Stomach (tissue), 4 donors: ENCODE measurements at regions not wholly inside any gene's neighbourhood (a gene's known extent, or its start where the extent isn't known, plus 50 kb on each side); places are given as distances from the start of the nearest gene placed in this dataset.

Experiments used
- CTCF ChIP-seq, 7 experiments: fragments of 450-650 bp in 4 of 7; fragments of 200-600 bp in 3 of 7; sonication (generic) in 3 of 7; IDR thresholded peaks; one replicate each; pipeline ENCODE4 v1.5.1; 2016 to 2019; ENCODE audit warnings: antibody characterized with exemption in 7 of 7, control low read depth in 2 of 7, mild to moderate bottlenecking in 1 of 7
- EP300 ChIP-seq: sonication (generic); formaldehyde crosslinking; IDR thresholded peaks from one replicate; pipeline ENCODE4 v1.6.1; 2017; ENCODE audit warnings: antibody characterized with exemption

- TF ChIP-seq CTCF (IDR thresholded peaks at IDR 0.05) = no peak
- no peak for TF ChIP-seq EP300
Measured at GRCh38 chr1:234737967-234738314, 128.0 kb upstream of the IRF2BP2 start.
